Iris pigment epithelial cell (primary cell): ENCODE measurements at regions not wholly inside any gene's neighbourhood (a gene's known extent, or its start where the extent isn't known, plus 50 kb on each side); places are given as distances from the start of the nearest gene placed in this dataset.
"Not testable (repeated sequence)": the region's sequence is repeated elsewhere in the genome, so short reads cannot be mapped to it uniquely, and the experiment has no call there.

Experiments used
- DNase-seq: peaks from one replicate; pipeline ENCODE4 v3.0.0-alpha.2; 2011; ENCODE audit warnings: low read depth

- DNase-seq: no peak
These were observed 268.2 kb downstream of the SH3GL2 start for GRCh38 chr9:17846948-17847655.

DNA sequence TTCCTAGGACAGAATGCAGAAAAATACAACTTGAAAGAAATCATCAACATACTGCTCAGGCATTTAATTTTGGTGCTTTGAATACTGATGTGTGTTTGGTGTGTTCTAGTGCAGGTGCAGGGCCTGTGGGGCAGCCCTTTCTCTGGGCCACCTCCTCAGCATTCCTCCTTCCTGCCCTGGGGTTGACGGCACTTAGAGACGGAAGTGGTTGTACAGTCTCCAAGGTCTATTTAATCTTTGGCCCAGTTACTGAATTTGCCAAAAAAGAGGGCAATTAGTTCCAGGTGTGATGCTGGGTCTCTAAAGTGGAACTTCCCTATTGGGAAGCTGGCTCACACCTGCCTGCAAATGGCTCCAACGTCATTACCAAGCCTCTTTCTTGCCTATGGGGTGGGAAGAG lies 269.0 kb downstream of the SH3GL2 start:
- no peak for DNase-seq

DNA sequence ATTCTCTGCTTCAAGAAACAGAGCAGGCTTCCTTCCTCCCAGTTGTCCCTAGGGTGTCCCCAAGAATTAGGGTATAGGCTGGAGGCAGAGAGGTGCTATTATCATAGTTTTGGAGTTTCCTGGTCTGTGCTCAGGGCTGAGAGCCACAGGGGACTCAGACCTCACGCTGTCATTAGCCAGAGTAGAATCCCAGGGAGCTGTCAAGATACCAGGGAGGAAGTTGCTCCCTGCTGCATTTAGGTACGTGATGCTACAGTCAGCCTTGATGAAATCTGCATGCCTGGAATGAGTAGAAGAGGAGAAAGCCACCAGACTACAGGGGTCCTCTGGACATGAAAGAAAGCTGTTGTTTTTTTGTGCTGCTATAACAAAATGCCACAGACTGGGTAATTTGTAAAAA lies 273.2 kb downstream of the SH3GL2 start:
- DNase-seq: no peak

- no peak for DNase-seq
These were observed 275.6 kb downstream of the SH3GL2 start for GRCh38 chr9:17854487-17854886.

- no peak for DNase-seq
These were observed 278.1 kb downstream of the SH3GL2 start for GRCh38 chr9:17856995-17857394.

- DNase-seq: no peak
These were observed 280.4 kb downstream of the SH3GL2 start for GRCh38 chr9:17859228-17859627.

DNA sequence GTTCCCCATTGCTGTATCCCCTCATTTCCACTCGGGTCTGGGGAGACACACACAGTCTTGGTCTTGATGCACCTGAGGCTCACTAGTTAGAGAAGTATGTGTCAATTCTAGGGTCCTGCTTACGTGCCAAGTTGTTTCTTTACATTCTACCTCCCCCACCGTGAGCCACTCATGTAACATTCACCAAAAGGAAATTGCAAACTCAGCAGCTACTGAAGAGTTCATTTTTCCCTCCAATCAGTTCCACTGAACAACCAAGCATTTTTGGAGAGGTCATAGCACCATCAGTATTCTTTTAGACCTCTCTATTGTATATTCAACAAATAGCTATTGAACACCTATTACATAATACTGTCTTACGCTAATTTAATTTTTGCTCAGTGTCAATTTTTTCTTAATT lies 281.1 kb downstream of the SH3GL2 start:
- no peak for DNase-seq

DNA sequence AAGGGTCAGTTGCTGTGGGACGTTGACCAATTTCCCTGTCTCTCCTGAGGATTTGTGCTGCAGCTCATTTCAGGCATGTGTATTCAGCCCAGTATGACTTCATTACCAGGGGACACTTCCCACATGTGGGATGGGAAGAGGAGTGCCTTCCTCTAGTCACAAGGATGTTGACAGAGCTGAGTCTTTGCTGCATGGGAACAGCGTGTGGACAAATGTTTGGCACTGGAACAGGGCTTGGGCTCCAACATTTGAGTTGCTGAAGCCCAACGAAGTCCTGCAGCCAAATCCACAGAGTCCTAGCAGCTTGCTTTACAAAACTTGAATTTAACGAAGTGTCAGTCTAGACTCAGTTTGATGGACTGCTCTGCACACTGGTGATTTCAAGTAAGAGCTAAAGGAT lies 283.2 kb downstream of the SH3GL2 start:
- DNase-seq: no peak

DNA sequence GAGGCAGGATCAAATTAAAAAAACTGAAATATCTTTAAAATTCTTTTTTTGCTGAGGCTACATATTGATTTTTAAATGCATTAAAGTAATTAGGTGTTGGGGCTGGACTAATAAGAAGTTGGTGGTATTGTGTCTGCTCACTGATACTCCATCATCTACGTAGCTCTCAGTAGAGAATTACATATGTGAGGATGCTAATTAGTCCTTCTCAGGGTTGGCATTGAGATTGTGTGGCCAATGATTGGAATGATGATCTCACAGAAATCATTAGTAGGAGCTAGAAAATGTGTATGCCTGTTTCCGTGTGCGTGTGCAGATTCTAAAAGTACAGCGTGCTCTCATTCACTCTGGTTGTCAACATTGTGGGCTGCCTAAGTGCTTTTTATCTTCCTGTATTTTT lies 283.8 kb downstream of the SH3GL2 start:
- no peak for DNase-seq

DNA sequence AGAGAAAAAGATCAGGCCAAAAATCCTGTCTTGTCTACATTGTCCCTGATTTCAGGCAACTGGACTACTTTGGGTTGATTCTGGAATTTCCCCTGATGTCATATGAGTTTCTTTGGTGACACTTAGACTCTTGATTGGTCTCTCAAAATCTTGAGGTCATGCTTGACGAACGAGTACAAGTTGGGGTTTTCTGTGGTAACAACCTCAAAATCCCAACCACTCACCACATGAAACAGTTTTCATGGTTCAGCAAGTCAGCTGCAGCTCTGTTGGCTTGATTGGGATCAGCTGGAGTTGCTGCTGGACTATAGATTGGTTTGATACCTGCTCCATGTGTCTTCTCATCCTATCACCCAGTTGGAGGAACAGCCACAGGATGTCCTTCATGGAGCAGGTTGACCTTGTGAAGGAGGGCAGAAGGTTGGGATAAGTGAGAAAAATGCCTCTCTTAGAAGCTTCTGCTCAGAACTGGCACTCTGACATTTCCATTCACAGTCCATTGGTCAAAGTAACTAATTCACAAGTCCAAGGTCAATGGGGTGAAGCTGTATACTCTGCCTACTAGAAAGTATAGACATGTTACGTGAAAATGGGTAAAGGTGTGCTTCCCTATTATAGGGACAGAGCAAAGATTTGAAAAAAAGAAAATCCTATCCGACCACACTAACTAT lies 284.5 kb downstream of the SH3GL2 start:
- DNase-seq: no peak

GRCh38 chr9:17863924-17864323 lies 285.1 kb downstream of the SH3GL2 start:
- DNase-seq: no peak

GRCh38 chr9:17864951-17865350 lies 286.1 kb downstream of the SH3GL2 start:
- DNase-seq: no peak

GRCh38 chr9:17865881-17866280 lies 287.0 kb downstream of the SH3GL2 start:
- DNase-seq: no peak

DNA sequence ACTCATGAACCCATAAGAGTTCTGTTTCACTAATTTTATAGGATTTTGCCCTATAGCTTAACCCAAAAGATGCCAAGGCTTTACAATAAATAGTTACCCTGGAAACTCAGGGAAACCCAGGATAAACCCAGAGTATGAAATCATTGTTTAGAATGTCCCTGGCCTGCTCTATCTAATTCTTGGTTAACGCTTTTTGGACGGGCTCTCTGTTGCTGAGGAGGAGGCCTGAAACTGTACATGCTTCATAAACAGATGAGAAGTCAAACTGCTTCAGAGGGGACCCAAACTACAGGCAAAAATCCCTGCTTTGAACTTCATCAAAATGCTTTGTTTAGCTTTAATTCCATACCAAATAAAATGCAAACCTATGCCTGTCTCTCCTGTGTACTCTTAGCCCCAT lies 291.9 kb downstream of the SH3GL2 start:
- no peak for DNase-seq

GRCh38 chr9:17871213-17871890 lies 292.5 kb downstream of the SH3GL2 start:
- no peak for DNase-seq

DNA sequence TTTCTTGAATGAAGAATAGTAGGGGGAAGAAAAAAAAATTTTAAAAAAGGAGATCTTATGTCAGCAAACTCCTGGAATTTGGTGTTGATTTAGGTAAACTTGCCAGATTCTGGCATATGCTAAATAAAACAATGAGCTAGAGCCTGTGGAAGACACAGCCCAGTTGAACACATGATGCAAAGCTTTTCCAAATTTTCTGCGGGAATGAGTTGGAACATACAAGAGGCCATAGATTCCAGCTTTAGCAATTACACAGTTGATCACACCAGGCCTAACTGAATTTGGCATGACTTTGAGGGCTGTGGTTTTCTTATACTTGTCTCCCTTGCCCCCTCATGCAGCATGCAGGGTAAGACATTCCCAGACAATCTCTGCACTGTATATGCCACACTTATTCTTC lies 297.0 kb downstream of the SH3GL2 start:
- no peak for DNase-seq

DNA sequence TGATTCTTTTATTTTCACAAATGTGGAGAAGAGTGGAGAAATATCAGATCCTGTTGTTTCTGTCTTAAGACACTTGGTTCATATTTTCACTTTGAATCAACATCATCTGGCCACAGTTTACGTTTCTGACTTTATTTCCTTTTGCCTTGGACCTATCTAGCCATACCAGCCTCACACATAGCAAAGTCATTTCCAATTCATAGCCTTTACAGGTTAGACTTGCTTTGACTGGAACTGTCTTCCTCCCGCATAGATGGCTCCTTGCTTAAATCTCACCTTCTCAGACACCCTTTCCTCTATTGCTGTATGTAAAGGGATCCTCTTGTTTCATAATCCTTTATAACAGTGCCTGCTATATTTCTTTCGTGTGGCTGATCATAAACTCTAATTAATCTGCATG lies 297.8 kb downstream of the SH3GL2 start:
- DNase-seq: no peak

DNA sequence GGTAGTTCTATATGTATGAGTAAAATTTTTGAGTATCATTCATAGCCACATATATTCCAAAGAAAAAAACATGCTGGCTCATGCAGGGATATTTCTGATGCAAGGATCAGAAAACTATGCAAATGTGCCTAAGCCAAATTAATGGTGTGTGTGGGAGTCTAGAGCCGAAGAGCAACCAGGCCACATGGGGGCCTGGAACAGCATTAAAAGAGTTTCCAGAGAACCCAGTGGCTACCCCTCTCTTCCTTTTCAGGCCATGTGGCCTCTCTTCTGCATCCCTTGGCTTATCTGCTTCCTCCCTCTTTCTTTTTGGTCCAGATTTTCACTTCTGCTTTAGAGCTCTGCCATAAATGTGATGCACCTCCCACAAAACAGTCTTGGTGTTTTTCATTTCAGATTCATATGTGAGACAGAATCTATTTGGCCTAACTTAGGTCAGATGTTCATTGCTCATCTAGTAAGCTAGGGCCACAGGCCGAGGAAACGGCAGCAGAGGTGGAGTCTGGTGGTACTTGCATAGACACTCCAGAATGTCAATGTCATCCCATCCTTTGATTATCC lies 300.0 kb downstream of the SH3GL2 start:
- DNase-seq: no peak

DNA sequence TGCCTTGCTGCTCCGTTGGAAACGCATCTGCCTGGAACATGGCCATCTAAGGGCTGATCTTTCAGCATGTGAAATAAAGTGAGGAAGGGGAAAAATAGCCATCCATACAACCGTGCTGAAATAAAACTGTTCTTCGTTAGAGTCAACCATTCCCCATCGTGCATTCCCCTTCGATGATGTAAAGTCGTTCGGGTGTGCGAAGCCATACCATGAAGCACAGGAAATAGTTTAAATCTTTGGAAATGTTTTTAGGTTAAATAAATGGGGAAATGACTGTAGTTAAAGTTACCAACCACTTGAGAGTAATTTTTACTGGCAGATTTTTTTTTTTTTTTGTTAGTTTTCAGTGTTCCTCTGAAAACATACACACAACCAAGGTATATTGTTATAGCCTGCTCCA lies 302.5 kb downstream of the SH3GL2 start:
- no peak for DNase-seq

GRCh38 chr9:17882688-17883594 lies 304.1 kb downstream of the SH3GL2 start:
- no peak for DNase-seq

GRCh38 chr9:17888066-17888465 lies 309.2 kb downstream of the SH3GL2 start:
- DNase-seq: no peak

DNA sequence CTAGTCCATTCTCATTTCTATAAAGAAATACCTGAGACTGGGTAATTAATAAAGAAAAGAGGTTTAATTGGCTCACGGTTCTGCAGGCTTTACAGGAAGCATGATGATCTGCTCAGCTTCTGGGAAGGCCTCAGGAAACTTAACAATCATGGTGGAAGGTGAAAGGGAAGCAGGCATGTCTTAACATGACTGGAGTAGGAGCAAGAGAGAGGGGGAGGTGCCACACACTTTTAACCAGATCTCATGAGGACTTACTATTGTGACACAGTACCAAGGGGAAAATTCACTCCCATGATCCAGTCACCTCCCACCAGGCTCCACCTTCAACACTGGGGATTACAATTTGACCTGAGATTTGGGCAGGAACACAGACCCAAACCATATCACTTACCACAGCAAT lies 310.1 kb downstream of the SH3GL2 start:
- not testable (repeated sequence) for DNase-seq
